ENCODE measurements at regions not wholly inside any gene's neighbourhood (a gene's known extent, or its start where the extent isn't known, plus 50 kb on each side); places are given as distances from the start of the nearest gene placed in this dataset.

DNA sequence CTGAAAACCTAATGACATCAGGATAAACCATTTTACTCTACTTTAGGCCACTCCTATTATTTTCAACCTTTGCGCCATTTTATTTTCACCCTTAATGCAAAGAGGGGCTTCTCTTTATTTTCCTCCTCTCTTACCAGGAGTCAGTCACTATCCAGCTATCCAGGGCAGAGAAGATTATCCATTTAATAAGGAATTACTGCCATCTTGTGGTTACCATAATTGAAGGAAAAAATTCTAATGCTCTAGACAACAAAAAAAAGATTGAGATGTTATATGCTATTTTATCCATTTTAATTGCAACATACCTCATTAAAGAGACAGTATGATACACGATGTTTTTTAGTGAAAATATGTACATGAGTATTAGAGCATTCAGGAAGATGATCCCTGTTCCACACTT lies 514.5 kb upstream of the FAM241A start:
- ATAC-seq = no peak

DNA sequence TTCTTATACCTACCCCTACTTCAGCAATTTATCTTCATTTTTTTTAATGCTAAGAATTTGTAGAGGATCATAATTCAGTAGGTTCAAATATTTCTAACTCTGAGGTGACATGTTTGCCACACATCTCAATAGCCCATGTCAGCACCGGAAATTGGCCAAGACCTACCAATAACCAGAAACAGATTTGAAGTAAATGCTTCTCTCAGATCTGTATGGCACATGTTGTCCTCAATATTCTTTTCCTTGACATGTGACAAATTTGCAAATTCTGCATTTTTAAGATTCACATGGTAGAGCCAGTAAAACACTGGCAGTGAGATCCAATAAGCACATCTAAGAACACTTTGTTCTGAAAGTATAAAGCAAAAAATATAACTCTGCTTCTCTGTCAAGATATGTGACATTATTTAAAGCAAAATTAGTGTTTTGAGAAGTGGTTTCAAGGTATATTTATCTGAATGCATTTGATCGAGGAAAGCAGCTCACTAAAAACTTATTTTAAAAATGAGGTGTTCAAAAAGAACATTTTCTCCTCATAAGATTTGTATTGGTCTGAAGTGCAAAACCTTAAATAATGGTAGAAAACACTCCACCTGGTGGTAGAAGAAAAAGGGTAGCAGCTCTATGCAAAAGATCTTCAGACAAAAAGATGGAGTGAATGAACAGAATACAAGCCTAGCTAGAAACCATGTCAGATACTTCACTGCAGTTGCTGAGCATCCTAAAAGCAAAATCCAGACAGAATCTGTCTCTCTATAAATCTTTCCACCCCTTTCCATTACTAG lies 513.8 kb upstream of the FAM241A start:
- ATAC-seq = no peak

DNA sequence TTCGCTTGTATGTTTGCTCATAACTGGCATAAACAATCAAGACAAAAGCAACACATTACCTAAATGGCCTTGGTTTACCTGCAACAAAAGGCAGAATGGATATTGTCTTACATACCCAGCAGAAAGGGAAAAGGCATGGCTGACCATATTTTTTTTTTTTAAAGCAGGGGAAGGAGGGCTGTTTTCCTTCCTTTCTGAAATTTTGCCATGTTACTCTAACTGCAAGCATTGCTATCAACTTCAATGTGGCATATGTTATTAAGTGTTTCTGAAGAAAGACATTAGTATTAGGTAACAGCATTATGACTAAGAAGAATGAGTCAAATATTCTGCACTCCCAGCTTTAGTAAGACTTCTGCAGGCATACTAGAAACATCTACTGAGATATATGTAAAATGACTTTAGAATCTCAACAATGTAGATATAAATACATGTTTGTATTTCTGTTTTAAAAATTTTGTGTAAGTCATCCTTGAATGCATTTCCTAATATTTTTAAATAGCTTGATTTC lies 512.6 kb upstream of the FAM241A start:
- peak; percentile 76 for ATAC-seq

- ATAC-seq = no peak
These were observed 511.5 kb upstream of the FAM241A start for GRCh38 chr4:111633663-111634266.

- ATAC-seq = no peak
These were observed 509.6 kb upstream of the FAM241A start for GRCh38 chr4:111635646-111636045.

DNA sequence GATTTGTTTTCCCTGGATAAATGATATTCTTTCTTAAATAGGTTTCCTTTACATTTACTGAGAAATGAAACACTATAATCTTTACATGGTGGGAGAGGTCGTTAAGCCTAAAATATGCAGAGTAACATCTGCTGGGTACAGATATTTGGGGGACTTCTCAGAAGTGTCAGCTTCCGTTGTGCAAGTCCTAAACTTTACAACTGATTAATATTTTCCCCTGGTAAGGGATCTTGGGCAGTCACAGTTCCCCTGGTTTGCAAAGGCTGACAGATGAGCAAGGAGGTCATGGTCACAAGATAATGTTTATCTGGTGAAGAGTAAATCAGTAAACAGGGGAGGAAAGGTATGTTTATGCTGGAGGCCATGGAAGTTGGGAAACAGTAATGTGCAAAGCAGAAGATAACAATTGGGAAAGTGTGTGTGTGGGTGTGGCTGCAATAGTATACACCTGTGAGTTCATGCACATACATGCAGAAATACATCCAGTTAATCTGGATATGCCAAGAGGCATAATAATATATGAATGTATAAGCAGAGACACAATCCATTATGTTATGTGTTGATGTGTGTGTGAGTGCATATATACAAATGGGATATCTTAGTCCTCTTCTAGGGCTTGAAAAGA lies 508.2 kb upstream of the FAM241A start:
- ATAC-seq = peak; percentile 92

GRCh38 chr4:111639120-111639690 lies 506.0 kb upstream of the FAM241A start:
- peak; percentile 48 for ATAC-seq

DNA sequence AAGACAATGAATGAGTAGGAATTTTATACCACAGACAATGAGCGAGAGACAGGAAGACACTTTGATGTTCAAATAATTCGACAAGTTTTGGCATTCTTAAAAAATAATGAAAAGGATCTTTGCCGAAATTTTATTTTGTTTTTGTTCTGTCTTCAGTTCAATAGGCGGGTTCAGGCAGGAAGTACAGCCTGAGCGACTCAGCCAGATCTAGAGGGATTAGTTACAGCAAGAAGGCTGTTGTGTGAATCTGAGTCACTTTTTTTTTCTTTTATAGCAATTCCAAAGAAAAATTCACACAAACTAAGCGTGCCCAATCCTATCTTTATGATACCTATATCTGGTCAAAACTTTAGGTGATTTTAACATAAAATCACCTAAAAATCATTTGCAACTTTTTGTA lies 505.4 kb upstream of the FAM241A start:
- peak; percentile 72 for ATAC-seq

DNA sequence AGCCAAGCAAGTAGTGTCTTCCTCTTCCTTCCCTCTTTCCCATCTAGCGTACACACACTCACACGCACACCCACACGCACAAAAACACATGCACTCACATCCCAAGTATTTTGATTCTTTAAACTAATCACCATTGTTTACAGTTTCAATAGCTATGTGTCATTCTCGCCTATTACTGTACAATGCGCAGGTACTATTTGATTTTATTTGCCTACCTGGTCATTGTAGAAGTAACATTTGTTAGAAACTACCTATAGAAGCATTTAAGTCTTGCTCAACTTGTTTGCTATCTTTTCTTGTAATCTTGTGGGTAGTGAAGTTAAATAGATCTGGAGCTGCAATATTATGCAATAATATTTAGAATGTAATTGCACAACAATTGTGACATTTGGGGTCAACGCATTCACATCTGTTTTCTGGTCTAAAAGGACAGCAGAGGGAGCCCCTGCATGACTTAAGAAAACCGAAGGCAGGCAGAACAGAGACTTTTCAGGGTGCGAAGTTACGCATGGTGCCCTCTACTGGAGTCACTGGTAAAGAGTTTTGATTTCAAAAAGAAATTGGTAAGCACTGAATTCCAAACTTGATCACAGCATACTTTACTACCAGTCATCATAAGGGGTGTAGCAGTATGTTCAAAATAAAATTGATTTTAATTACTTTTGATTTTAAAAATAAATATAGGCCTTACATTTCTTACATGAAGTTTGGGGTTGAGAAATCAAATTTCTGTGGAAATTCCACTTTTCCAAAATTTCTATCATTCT lies 503.3 kb upstream of the FAM241A start:
- ATAC-seq = peak; percentile 63

GRCh38 chr4:111648056-111648455 lies 497.2 kb upstream of the FAM241A start:
- no peak for ATAC-seq

GRCh38 chr4:111649308-111649707 lies 495.9 kb upstream of the FAM241A start:
- ATAC-seq = no peak

DNA sequence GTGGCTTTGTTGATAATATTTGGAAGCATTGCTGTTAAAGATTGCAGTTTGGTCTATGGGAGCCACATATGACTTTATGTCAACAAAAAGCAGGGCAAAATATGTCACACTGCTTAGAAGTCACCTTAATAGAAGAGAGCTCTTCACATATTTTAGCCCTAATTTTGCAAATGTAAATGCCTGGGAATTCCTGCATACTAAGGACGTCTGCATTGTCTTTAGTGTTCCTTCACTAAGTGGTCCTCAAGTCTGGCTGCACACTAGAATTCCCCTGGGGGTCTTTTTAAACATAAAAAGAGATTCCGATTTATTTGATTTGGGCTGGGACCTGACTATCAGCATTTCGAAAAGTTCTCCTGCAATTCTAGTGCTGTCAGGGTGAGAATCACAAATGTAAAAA lies 495.1 kb upstream of the FAM241A start:
- ATAC-seq = no peak

GRCh38 chr4:111650674-111651086 lies 494.6 kb upstream of the FAM241A start:
- no peak for ATAC-seq

DNA sequence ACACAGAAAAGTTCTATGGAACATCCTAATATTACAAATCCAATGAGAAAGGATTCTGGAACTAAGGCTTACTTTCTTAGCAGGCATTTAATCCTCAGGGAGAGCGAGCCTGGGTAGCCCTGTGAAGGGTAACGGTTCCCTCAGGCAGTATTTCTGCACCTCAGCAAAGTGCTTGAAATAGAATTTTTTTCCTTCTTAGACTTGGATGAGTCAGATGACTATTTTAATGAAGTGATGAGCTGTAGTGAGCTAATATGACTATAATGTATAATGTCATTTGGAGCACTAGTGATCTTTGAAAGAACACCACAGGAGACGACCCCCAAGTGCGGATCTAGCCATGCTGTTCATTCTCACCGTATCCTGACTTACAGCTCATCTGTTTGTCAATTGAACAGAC lies 493.0 kb upstream of the FAM241A start:
- no peak for ATAC-seq

- no peak for ATAC-seq
These were observed 492.3 kb upstream of the FAM241A start for GRCh38 chr4:111652986-111653385.

DNA sequence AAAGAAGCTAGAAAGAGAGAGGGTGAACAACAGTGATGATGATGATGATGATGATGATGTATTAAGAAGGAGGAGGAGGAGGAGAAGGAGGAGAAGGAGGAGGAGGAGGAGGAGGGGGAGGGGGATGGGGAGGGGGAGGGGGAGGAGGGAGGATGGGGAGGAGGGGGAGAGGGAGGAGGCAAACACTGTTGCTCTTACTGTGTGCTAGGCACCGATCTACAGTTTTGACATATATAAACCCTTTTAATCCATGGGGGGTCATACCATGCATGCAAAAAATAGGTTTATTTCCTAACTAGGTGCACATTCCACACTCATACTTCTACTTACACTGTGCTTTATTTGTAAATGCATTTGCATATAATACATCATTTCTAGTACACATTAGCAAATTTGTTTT lies 482.8 kb upstream of the FAM241A start:
- ATAC-seq = no peak

GRCh38 chr4:111664308-111664945 lies 480.8 kb upstream of the FAM241A start:
- ATAC-seq = no peak

GRCh38 chr4:111666826-111667360 lies 478.4 kb upstream of the FAM241A start:
- no peak for ATAC-seq

DNA sequence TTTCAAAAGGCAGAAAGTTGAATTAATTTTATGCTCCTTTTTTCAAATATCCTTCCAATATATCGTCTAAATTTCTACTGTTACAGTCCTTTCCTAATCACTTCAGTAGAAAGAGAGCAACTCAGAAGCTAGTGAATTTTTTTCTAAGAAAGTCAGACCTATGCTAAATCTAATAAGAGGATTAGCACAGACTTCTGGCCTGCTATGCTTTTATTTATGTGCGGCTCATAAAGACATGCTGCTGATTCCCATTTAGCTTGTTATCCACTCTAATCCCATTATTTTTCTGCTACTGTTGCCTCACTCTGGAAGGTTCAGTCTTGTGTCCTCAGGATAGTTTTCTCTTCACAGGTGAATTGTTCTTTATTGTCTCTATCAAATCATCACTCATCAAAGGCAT lies 473.5 kb upstream of the FAM241A start:
- no peak for ATAC-seq

DNA sequence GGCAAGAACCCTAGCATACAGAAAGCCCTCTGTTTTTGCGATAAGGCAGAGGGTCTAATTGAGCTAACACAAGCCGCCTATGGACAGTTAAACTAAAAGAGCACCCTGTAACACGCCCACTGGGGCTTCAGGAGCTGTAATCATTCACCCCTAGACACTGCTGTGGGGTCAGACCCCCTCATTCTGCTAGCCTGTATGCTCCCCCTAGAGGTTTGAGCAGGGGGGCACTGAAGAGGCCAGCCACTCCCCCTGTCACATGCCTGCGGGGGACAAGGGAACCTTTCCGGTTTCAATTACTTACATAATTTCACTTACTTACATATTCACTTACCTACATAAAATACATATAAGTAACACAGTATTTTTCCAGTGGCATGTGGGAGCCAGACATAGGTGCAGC lies 469.5 kb upstream of the FAM241A start:
- no peak for ATAC-seq

- no peak for ATAC-seq
These were observed 468.7 kb upstream of the FAM241A start for GRCh38 chr4:111676533-111676932.

- no peak for ATAC-seq
These were observed 466.8 kb upstream of the FAM241A start for GRCh38 chr4:111678479-111678878.

Measured in esophagus mucosa (tissue), 1 donor.